PC-9 (cell line): ENCODE measurements at regions not wholly inside any gene's neighbourhood (a gene's known extent, or its start where the extent isn't known, plus 50 kb on each side); places are given as distances from the start of the nearest gene placed in this dataset.

Experiments
- CTCF ChIP-seq: fragments of 200-600 bp; sonication (generic); conservative IDR thresholded peaks from 2 replicates; pipeline ENCODE4 v1.6.1; 2017; ENCODE audit warnings: mixed run types, antibody characterized with exemption, mild to moderate bottlenecking, moderate library complexity
- EZH2 ChIP-seq: fragments of 200-600 bp; sonication (generic); IDR thresholded peaks from 2 replicates; pipeline ENCODE4 v1.8.0; 2017; ENCODE audit warnings: antibody characterized with exemption, low read depth

DNA sequence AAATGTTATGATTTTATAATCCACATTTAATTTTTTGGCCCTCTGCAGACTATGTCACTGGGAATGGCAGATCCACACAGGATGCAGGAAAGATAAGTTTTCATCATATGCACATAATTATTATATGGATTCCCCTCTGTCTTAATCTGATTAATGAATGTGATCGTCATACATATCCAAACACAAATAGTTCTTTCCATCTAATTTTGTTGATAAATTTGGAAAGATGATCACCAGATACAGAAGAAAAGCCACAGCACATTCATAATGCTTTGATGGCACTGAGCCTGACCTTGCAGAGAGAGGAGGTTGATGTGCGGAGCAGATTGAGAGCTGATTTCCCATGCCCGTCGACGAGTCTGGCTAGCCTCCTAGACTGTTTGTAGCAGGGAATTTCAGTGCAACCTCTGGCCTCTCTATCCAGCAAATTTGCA lies 471.5 kb downstream of the EPM2A start:
- no peak for TF ChIP-seq EZH2
- no peak for TF ChIP-seq CTCF
